ENCODE measurements at regions not wholly inside any gene's neighbourhood (a gene's known extent, or its start where the extent isn't known, plus 50 kb on each side); places are given as distances from the start of the nearest gene placed in this dataset.

- Histone ChIP-seq H3K4me1 (peaks cover 6 to 22% (median 16%) of the 10 kb centered on the region in 9 donors), H3K9me3 (peaks cover 0 to 7% (median 0%) of the 10 kb centered on the region in 11 donors), H3K36me3 (no peaks in the 10 kb centered on the region), H3K27ac (no peak overlapping the region), H3K27me3 (peaks cover 0 to 6% (median 0%) of the 10 kb centered on the region in 7 donors), H3K4me3 (no peak overlapping the region)
- no peak for ATAC-seq
- intact Hi-C loops (cut with DNase I) = no loop called here
- WGBS, 2 donors = 97 to 100% methylated on average over 2 of the region's 2 CpGs
- DNase-seq = no peak
- no peak for TF ChIP-seq CTCF (IDR thresholded peaks at IDR 0.05)
Measured at GRCh38 chr18:9013926-9014373, 88.5 kb upstream of the NDUFV2 start.

- no peaks in the 10 kb centered on the region for H3K36me3 ChIP-seq
- DNase-seq (no peak), ATAC-seq (no peak)
- peaks cover 0 to 2% (median 0%) of the 10 kb centered on the region in 7 donors for H3K27me3 ChIP-seq
- no peak for TF ChIP-seq CTCF (IDR thresholded peaks at IDR 0.05)
- H3K4me1 ChIP-seq = peaks cover 6 to 22% (median 16%) of the 10 kb centered on the region in 9 donors
- WGBS, 2 donors = 62 to 95% methylated on average over 3 of the region's 3 CpGs
- no peak overlapping the region for H3K4me3 ChIP-seq
- peaks cover 0 to 10% (median 0%) of the 10 kb centered on the region in 11 donors for H3K9me3 ChIP-seq
- intact Hi-C loops (cut with DNase I) = no loop called here
- no peak overlapping the region for H3K27ac ChIP-seq
Measured at GRCh38 chr18:9015689-9016088, 86.8 kb upstream of the NDUFV2 start.

- Histone ChIP-seq H3K36me3 (no peaks in the 10 kb centered on the region), H3K4me3 (peak overlapping the region in 9 of 10 donors; percentile 11 to 46 (median 39)), H3K27ac (peak overlapping the region in 9 of 10 donors; percentile 19 to 88 (median 54)), H3K9me3 (peaks cover 0 to 10% (median 0%) of the 10 kb centered on the region in 11 donors), H3K4me1 (peaks cover 6 to 22% (median 16%) of the 10 kb centered on the region in 9 donors), H3K27me3 (no peaks in the 10 kb centered on the region)
- DNase-seq (no peak), ATAC-seq (peak in 7 of 8 donors; percentile 48 to 83 (median 62))
- 59 to 62% methylated on average over 16 of the region's 16 CpGs for WGBS, 2 donors
- intact Hi-C loops (cut with DNase I) = no loop called here
- TF ChIP-seq CTCF (IDR thresholded peaks at IDR 0.05) = no peak
Measured at GRCh38 chr18:9016633-9017166, 85.8 kb upstream of the NDUFV2 start.

GRCh38 chr18:9017167-9017904 lies 85.2 kb upstream of the NDUFV2 start:
- Histone ChIP-seq H3K4me3 (peak overlapping the region in 9 of 10 donors; percentile 11 to 46 (median 39)), H3K27ac (peak overlapping the region in 9 of 10 donors; percentile 19 to 88 (median 54)), H3K36me3 (no peaks in the 10 kb centered on the region), H3K9me3 (peaks cover 0 to 10% (median 0%) of the 10 kb centered on the region in 11 donors), H3K27me3 (no peaks in the 10 kb centered on the region), H3K4me1 (peaks cover 6 to 22% (median 17%) of the 10 kb centered on the region in 9 donors)
- DNase-seq (peak; percentile 59 to 72), ATAC-seq (peak; percentile 90 to 98 (median 96))
- intact Hi-C loops (cut with DNase I) = no loop called here
- 9 to 21% methylated on average over 34 of the region's 34 CpGs for WGBS, 2 donors
- TF ChIP-seq CTCF (IDR thresholded peaks at IDR 0.05) = no peak

Measured in heart right ventricle (tissue), 16 donors.